GM12878 (cell line): ENCODE measurements at regions not wholly inside any gene's neighbourhood (a gene's known extent, or its start where the extent isn't known, plus 50 kb on each side); places are given as distances from the start of the nearest gene placed in this dataset.

Experiments
- ATF2 ChIP-seq: IDR thresholded peaks from 2 replicates; pipeline ENCODE4 v1.6.1; 2012; ENCODE audit warnings: low read length, inconsistent platforms
- BHLHE40 ChIP-seq, 2 experiments: fragments of 450-650 bp in 1 of 2; IDR thresholded peaks; 2 replicates each; pipeline ENCODE4 v1.6.1; 2011 to 2017; ENCODE audit warnings: low read depth in 2 of 2, borderline replicate concordance in 1 of 2, improper control_type of control experiment in 1 of 2, low read length in 1 of 2, mild to moderate bottlenecking in 1 of 2
- E4F1 ChIP-seq: fragments of 450-650 bp; IDR thresholded peaks from 2 replicates; pipeline ENCODE4 v1.6.1; 2018; ENCODE audit warnings: borderline replicate concordance, mild to moderate bottlenecking; ENCODE audit not compliant: partially characterized antibody
- FOXK2 ChIP-seq: fragments of 450-650 bp; IDR thresholded peaks from 2 replicates; pipeline ENCODE4 v1.6.1; 2017; ENCODE audit warnings: mild to moderate bottlenecking, moderate library complexity
- HDGF ChIP-seq: fragments of 450-650 bp; IDR thresholded peaks from 2 replicates; pipeline ENCODE4 v1.6.1; 2016; ENCODE audit warnings: antibody characterized with exemption
- NFYA ChIP-seq: IDR thresholded peaks from 2 replicates; pipeline ENCODE4 v1.6.1; 2011; ENCODE audit warnings: low read depth, mild to moderate bottlenecking, low read length, improper control_type of control experiment, borderline replicate concordance
- POU2F2 ChIP-seq: IDR thresholded peaks from 3 replicates; pipeline ENCODE4 v1.6.1; 2011; ENCODE audit warnings: low read depth, mild to moderate bottlenecking, low read length, borderline replicate concordance
- TCF3 ChIP-seq: IDR thresholded peaks from 2 replicates; pipeline ENCODE4 v1.6.1; 2012; ENCODE audit warnings: low read depth, mild to moderate bottlenecking, low read length, borderline replicate concordance; ENCODE audit not compliant: insufficient read depth
- ZNF592 ChIP-seq: fragments of 450-650 bp; IDR thresholded peaks from 2 replicates; pipeline ENCODE4 v1.6.1; 2017; ENCODE audit warnings: mild to moderate bottlenecking, moderate library complexity

GRCh38 chr10:4028854-4029583 is 244.0 kb upstream of the KLF6 start (continued):
- TF ChIP-seq ZNF592, result no peak
- no peak for TF ChIP-seq ATF2
- no peak for TF ChIP-seq BHLHE40 (IDR thresholded peaks at IDR 0.05; ENCODE audit: borderline replicate concordance in 1 of 2, low read depth in 2 of 2, low read length in 1 of 2)
- no peak for TF ChIP-seq HDGF
- no peak for TF ChIP-seq TCF3
- TF ChIP-seq POU2F2, result no peak
- no peak for TF ChIP-seq FOXK2
- TF ChIP-seq NFYA, result no peak
- TF ChIP-seq E4F1, result no peak
